Right lobe of liver (tissue), 4 donors: ENCODE measurements at regions not wholly inside any gene's neighbourhood (a gene's known extent, or its start where the extent isn't known, plus 50 kb on each side); places are given as distances from the start of the nearest gene placed in this dataset.

Source experiments
- POLR2A ChIP-seq: fragments of 450-650 bp; IDR thresholded peaks from one replicate; pipeline ENCODE4 v1.6.1; 2017; ENCODE audit warnings: antibody characterized with exemption, mild to moderate bottlenecking
- TF ChIP-seq, protein P1 (sequence below), 4 donors: fragments of 200-600 bp in 3 of 4; fragments of 450-650 bp in 1 of 4; IDR thresholded peaks; one replicate each; pipeline versions ENCODE4 v1.5.1 to v1.8.0; 2016 to 2022; ENCODE audit warnings: antibody characterized with exemption in 4 of 4, mild to moderate bottlenecking in 2 of 4
- donor health status: DM: no; HTN: no; CAD: no.
- donor health status: DM: no; HTN: no; CAD: no.
- donor health status: DM: no; HTN: yes; CAD: no.

DNA sequence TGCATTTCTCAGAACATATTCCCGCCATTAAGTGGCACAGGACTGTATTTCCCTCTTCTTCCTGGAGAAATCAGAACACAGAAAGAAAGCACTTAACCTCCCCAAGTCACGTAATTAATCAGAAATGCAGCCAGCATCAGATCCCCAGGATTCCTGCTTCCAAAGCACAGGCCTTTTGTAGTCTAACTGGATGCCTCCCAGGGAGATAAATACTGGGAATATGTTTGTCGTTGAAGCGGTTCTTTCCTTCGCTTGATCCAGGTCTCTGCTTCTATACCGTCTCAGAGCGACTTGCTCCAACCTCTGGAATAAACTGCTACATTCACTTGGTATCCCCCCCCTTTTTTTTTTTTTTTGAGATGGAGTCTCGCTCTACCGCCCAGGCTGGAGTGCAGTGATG lies 198.6 kb downstream of the KBTBD8 start:
- TF ChIP-seq, protein P1, sequence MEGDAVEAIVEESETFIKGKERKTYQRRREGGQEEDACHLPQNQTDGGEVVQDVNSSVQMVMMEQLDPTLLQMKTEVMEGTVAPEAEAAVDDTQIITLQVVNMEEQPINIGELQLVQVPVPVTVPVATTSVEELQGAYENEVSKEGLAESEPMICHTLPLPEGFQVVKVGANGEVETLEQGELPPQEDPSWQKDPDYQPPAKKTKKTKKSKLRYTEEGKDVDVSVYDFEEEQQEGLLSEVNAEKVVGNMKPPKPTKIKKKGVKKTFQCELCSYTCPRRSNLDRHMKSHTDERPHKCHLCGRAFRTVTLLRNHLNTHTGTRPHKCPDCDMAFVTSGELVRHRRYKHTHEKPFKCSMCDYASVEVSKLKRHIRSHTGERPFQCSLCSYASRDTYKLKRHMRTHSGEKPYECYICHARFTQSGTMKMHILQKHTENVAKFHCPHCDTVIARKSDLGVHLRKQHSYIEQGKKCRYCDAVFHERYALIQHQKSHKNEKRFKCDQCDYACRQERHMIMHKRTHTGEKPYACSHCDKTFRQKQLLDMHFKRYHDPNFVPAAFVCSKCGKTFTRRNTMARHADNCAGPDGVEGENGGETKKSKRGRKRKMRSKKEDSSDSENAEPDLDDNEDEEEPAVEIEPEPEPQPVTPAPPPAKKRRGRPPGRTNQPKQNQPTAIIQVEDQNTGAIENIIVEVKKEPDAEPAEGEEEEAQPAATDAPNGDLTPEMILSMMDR (IDR thresholded peaks at IDR 0.05) = no peak
- no peak for TF ChIP-seq POLR2A
